PFSK-1 (cell line): ENCODE measurements at regions not wholly inside any gene's neighbourhood (a gene's known extent, or its start where the extent isn't known, plus 50 kb on each side); places are given as distances from the start of the nearest gene placed in this dataset.

Experiments used
- POLR2AphosphoS5 ChIP-seq: IDR thresholded peaks from 2 replicates; pipeline ENCODE4 v1.6.1; 2012; ENCODE audit warnings: low read depth, mild to moderate bottlenecking, control low read depth, low read length, moderate library complexity
- SIN3A ChIP-seq: IDR thresholded peaks from 2 replicates; pipeline ENCODE4 v1.6.1; 2012; ENCODE audit warnings: mild to moderate bottlenecking, low read length, moderate library complexity, borderline replicate concordance; ENCODE audit not compliant: insufficient read depth
- TAF1 ChIP-seq: IDR thresholded peaks from 2 replicates; pipeline ENCODE4 v1.6.1; 2012; ENCODE audit warnings: low read length, control low read depth, borderline replicate concordance; ENCODE audit not compliant: insufficient read depth

DNA sequence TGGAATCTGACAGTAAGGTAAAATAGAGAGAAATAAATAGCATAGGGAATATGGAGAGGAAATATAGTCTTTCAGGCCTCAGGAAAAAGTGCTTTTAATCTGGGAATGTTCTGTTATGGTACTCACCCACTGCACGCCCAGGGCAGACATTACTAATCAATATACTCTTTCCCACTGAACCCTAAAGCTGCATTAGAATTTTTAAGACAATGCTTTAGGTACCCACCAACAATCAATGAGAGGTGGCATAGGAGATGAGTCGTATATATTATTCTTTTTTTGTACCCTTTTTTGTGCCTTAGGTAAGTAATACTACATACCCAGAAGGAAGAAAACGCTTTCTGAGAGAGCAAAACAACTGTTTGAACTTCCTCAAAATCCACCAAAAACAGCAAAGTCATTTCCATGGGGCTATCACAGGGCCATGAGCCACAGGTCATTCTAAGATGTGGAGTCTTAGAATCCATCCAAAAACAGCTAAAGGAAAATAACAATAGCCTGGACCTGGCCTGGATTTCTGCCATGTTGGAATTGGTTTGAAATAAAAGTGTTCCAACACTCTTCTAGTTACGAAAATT is 542.1 kb downstream of the XYLT1 start:
- no peak for TF ChIP-seq SIN3A
- TF ChIP-seq POLR2AphosphoS5, result no peak
- no peak for TF ChIP-seq TAF1
